GM23338 (cell line): ENCODE measurements at regions not wholly inside any gene's neighbourhood (a gene's known extent, or its start where the extent isn't known, plus 50 kb on each side); places are given as distances from the start of the nearest gene placed in this dataset.

Experiments used
- ATAC-seq: fragments of 200-7000 bp; cut with Tn5 transposase; 3 replicates; pipeline ENCODE4 v1.9.1; 2020
- DNase-seq: peaks from one replicate; pipeline ENCODE4 v3.0.0-alpha.2; 2015; ENCODE audit warnings: low spot score
- H2AFZ ChIP-seq: fragments of 200-600 bp; sonication (generic); 2 replicates; pipeline ENCODE4 v1.8.0; 2016; ENCODE audit warnings: antibody characterized with exemption, mild to moderate bottlenecking, moderate library complexity
- H3F3A ChIP-seq: fragments of 200-600 bp; sonication (generic); replicated peaks from 2 replicates; pipeline ENCODE4 v1.8.0; 2017; ENCODE audit warnings: antibody characterized with exemption, mixed run types, low read depth
- H3K27ac ChIP-seq: fragments of 200-600 bp; sonication (generic); 2 replicates; pipeline ENCODE4 v1.6.1; 2016; ENCODE audit warnings: low read depth
- H3K27me3 ChIP-seq: fragments of 200-600 bp; sonication (generic); 2 replicates; pipeline ENCODE4 v1.8.0; 2016; ENCODE audit warnings: mild to moderate bottlenecking, mixed run types, moderate library complexity; ENCODE audit not compliant: insufficient read depth
- H3K36me3 ChIP-seq: fragments of 200-600 bp; sonication (generic); 2 replicates; pipeline ENCODE4 v1.8.0; 2016; ENCODE audit warnings: mild to moderate bottlenecking; ENCODE audit not compliant: insufficient read depth
- H3K4me1 ChIP-seq: fragments of 200-600 bp; sonication (generic); 2 replicates; pipeline ENCODE4 v1.8.0; 2016; ENCODE audit warnings: mild to moderate bottlenecking, moderate library complexity; ENCODE audit not compliant: insufficient read depth
- H3K4me2 ChIP-seq: fragments of 200-600 bp; sonication (generic); 2 replicates; pipeline ENCODE4 v1.7.1; 2017; ENCODE audit warnings: mixed run types
- H3K4me3 ChIP-seq: fragments of 200-600 bp; sonication (generic); 2 replicates; pipeline ENCODE4 v1.6.1; 2016; ENCODE audit warnings: mixed run types
- H3K79me2 ChIP-seq: fragments of 200-600 bp; sonication (generic); replicated peaks from 2 replicates; pipeline ENCODE4 v1.8.0; 2017; ENCODE audit warnings: mild to moderate bottlenecking; ENCODE audit not compliant: insufficient read depth
- H3K9me2 ChIP-seq: fragments of 200-600 bp; sonication (generic); 2 replicates; pipeline ENCODE4 v1.8.0; 2017; ENCODE audit not compliant: insufficient read depth
- H4K20me1 ChIP-seq: fragments of 200-600 bp; sonication (generic); replicated peaks from 2 replicates; pipeline ENCODE4 v1.8.0; 2017; ENCODE audit warnings: mild to moderate bottlenecking; ENCODE audit not compliant: insufficient read depth
- H3K27ac Mint-ChIP-seq: 2 replicates; pipeline ENCODE4 v1.8.0; 2020; ENCODE audit warnings: inconsistent platforms, mild to moderate bottlenecking, moderate library complexity, mixed read lengths
- H3K27me3 Mint-ChIP-seq: 3 replicates; pipeline ENCODE4 v1.8.0; 2022; ENCODE audit warnings: low read depth, mild to moderate bottlenecking, moderate library complexity, mixed read lengths, inconsistent platforms; ENCODE audit not compliant: insufficient read depth, poor library complexity
- H3K36me3 Mint-ChIP-seq: 3 replicates; pipeline ENCODE4 v1.8.0; 2021; ENCODE audit warnings: low read depth, mild to moderate bottlenecking, inconsistent platforms, moderate library complexity, mixed read lengths
- H3K4me1 Mint-ChIP-seq: 3 replicates; pipeline ENCODE4 v1.8.0; 2020; ENCODE audit warnings: mild to moderate bottlenecking, inconsistent platforms, mixed read lengths
- H3K4me3 Mint-ChIP-seq: 3 replicates; pipeline ENCODE4 v1.8.0; 2021; ENCODE audit warnings: moderate library complexity, mild to moderate bottlenecking, inconsistent platforms, mixed read lengths
- H3K9me3 Mint-ChIP-seq: 3 replicates; pipeline ENCODE4 v1.8.0; 2020; ENCODE audit warnings: moderate library complexity, mild to moderate bottlenecking, inconsistent platforms, mixed read lengths
- CREB1 ChIP-seq: fragments of 250-450 bp; sonication (Bioruptor Pico); IDR thresholded peaks from 2 replicates; pipeline ENCODE4 v1.5.0; 2020; ENCODE audit warnings: low read depth, mild to moderate bottlenecking, moderate library complexity
- ETS1 ChIP-seq: IDR thresholded peaks from 2 replicates; pipeline ENCODE4 v1.6.1; 2016; ENCODE audit warnings: antibody characterized with exemption
- EZH2 ChIP-seq: fragments of 200-600 bp; sonication (generic); IDR thresholded peaks from one replicate; pipeline ENCODE4 v1.8.0; 2017; ENCODE audit warnings: antibody characterized with exemption, mild to moderate bottlenecking, low read depth; ENCODE audit not compliant: unreplicated experiment
- EZH2phosphoT487 ChIP-seq: fragments of 200-600 bp; sonication (generic); IDR thresholded peaks from one replicate; pipeline ENCODE4 v1.8.1; 2018; ENCODE audit warnings: antibody characterized with exemption; ENCODE audit not compliant: unreplicated experiment
- JUNB ChIP-seq: IDR thresholded peaks from one replicate; pipeline ENCODE4 v1.6.1; 2016; ENCODE audit warnings: antibody characterized with exemption; ENCODE audit not compliant: unreplicated experiment
- NANOG ChIP-seq: IDR thresholded peaks from 2 replicates; pipeline ENCODE4 v1.6.1; 2016; ENCODE audit warnings: antibody characterized with exemption, borderline replicate concordance
- POLR2AphosphoS5 ChIP-seq: IDR thresholded peaks from 2 replicates; pipeline ENCODE4 v1.6.1; 2016; ENCODE audit warnings: antibody characterized with exemption, low read depth
- REST ChIP-seq: IDR thresholded peaks from one replicate; pipeline ENCODE4 v1.6.1; 2018; ENCODE audit warnings: antibody characterized with exemption; ENCODE audit not compliant: unreplicated experiment
- STAT1 ChIP-seq: IDR thresholded peaks from one replicate; pipeline ENCODE4 v1.6.1; 2016; ENCODE audit warnings: antibody characterized with exemption; ENCODE audit not compliant: unreplicated experiment
- ZNF114 ChIP-seq: fragments of 250-450 bp; sonication (Bioruptor Pico); IDR thresholded peaks from 2 replicates; pipeline ENCODE4 v1.5.0; 2020; ENCODE audit warnings: mild to moderate bottlenecking, moderate library complexity
- ZNF331 ChIP-seq: fragments of 250-450 bp; sonication (Bioruptor Pico); IDR thresholded peaks from 2 replicates; pipeline ENCODE4 v1.5.0; 2020; ENCODE audit warnings: low read depth, mild to moderate bottlenecking, moderate library complexity
- ZNF462 ChIP-seq: fragments of 250-450 bp; sonication (Bioruptor Pico); IDR thresholded peaks from 2 replicates; pipeline ENCODE4 v1.5.0; 2020; ENCODE audit warnings: mild to moderate bottlenecking, moderate library complexity
- TF ChIP-seq, protein P1 (sequence below), 2 experiments: fragments of 200-600 bp in 1 of 2; sonication (generic) in 1 of 2; conservative IDR thresholded peaks; 2 replicates each; pipeline versions ENCODE4 v1.5.1 to v1.6.1; 2016 to 2017; ENCODE audit warnings: antibody characterized with exemption in 2 of 2, low read depth in 2 of 2, mild to moderate bottlenecking in 2 of 2, moderate library complexity in 1 of 2

GRCh38 chr2:172342611-172343010 lies 84.8 kb upstream of the ITGA6 start:
- peaks cover 23% of the 10 kb centered on the region for H3K36me3 Mint-ChIP-seq
- Histone ChIP-seq H4K20me1 (no peaks in the 10 kb centered on the region), H3K4me1 (peaks cover 24% of the 10 kb centered on the region), H2AFZ (peak overlapping the region; percentile 88), H3K79me2 (no peaks in the 10 kb centered on the region), H3F3A (no peaks in the 10 kb centered on the region), H3K4me3 (no peak overlapping the region), H3K36me3 (peaks cover 13% of the 10 kb centered on the region; the same call in 1 of the 2 replicates), H3K9me2 (0 out of 2 replicates have a peak, but pooled peaks cover 3% of the 10 kb centered on the region), H3K27me3 (no peaks in the 10 kb centered on the region), H3K27ac (no peak overlapping the region), H3K4me2 (no peak overlapping the region)
- H3K9me3 Mint-ChIP-seq = peaks cover 31% of the 10 kb centered on the region
- no peak overlapping the region for H3K27ac Mint-ChIP-seq
- DNase-seq = no peak
- peaks cover 6% of the 10 kb centered on the region for H3K27me3 Mint-ChIP-seq
- no peak overlapping the region for H3K4me3 Mint-ChIP-seq
- H3K4me1 Mint-ChIP-seq = peaks cover 21% of the 10 kb centered on the region
- ATAC-seq = no peak
- no peak for TF ChIP-seq ZNF114 (CRISPR knock-in tag)
- TF ChIP-seq ZNF331 = no peak
- no peak for TF ChIP-seq STAT1
- TF ChIP-seq EZH2 = no peak
- TF ChIP-seq POLR2AphosphoS5 = no peak
- TF ChIP-seq, protein P1, sequence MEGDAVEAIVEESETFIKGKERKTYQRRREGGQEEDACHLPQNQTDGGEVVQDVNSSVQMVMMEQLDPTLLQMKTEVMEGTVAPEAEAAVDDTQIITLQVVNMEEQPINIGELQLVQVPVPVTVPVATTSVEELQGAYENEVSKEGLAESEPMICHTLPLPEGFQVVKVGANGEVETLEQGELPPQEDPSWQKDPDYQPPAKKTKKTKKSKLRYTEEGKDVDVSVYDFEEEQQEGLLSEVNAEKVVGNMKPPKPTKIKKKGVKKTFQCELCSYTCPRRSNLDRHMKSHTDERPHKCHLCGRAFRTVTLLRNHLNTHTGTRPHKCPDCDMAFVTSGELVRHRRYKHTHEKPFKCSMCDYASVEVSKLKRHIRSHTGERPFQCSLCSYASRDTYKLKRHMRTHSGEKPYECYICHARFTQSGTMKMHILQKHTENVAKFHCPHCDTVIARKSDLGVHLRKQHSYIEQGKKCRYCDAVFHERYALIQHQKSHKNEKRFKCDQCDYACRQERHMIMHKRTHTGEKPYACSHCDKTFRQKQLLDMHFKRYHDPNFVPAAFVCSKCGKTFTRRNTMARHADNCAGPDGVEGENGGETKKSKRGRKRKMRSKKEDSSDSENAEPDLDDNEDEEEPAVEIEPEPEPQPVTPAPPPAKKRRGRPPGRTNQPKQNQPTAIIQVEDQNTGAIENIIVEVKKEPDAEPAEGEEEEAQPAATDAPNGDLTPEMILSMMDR (conservative IDR thresholded peaks at IDR 0.05; ENCODE audit: low read depth in 2 of 2) = no peak
- TF ChIP-seq EZH2phosphoT487 = no peak
- TF ChIP-seq NANOG = no peak
- TF ChIP-seq REST = no peak
- TF ChIP-seq ETS1 = no peak
- TF ChIP-seq JUNB = no peak
- TF ChIP-seq ZNF462 (CRISPR knock-in tag) = no peak
- no peak for TF ChIP-seq CREB1 (CRISPR knock-in tag)
